IgD-negative memory B cell (primary cell): ENCODE measurements at regions not wholly inside any gene's neighbourhood (a gene's known extent, or its start where the extent isn't known, plus 50 kb on each side); places are given as distances from the start of the nearest gene placed in this dataset.

Source experiments
- H3K27ac Mint-ChIP-seq, 3 donors: one replicate each; pipeline ENCODE4 v1.8.0; 2020 to 2022; ENCODE audit warnings: mild to moderate bottlenecking in 3 of 3, mixed read lengths in 3 of 3, moderate library complexity in 1 of 3
- H3K27me3 Mint-ChIP-seq: one replicate; pipeline ENCODE4 v1.8.0; 2021; ENCODE audit warnings: mixed read lengths
- H3K36me3 Mint-ChIP-seq: one replicate; pipeline ENCODE4 v1.8.0; 2020; ENCODE audit warnings: mild to moderate bottlenecking, mixed read lengths
- H3K4me1 Mint-ChIP-seq, 3 donors: one replicate each; pipeline ENCODE4 v1.8.0; 2020 to 2022; ENCODE audit warnings: mixed read lengths in 3 of 3, mild to moderate bottlenecking in 1 of 3
- H3K4me3 Mint-ChIP-seq, 4 donors: one replicate each; pipeline ENCODE4 v1.8.0; 2020 to 2022; ENCODE audit warnings: mild to moderate bottlenecking in 4 of 4, mixed read lengths in 4 of 4, moderate library complexity in 3 of 4
- H3K9me3 Mint-ChIP-seq, 3 donors: one replicate each; pipeline ENCODE4 v1.8.0; 2020 to 2021; ENCODE audit warnings: mixed read lengths in 3 of 3, mild to moderate bottlenecking in 1 of 3

GRCh38 chr6:43981363-43981990 is 145.8 kb downstream of the MRPL14 start:
- H3K27ac Mint-ChIP-seq = no peak overlapping the region
- H3K27me3 Mint-ChIP-seq = peaks cover 11% of the 10 kb centered on the region
- no peak overlapping the region for H3K4me3 Mint-ChIP-seq
- peaks cover 0 to 11% (median 0%) of the 10 kb centered on the region in 3 donors for H3K4me1 Mint-ChIP-seq
- H3K36me3 Mint-ChIP-seq = peaks cover 1% of the 10 kb centered on the region
- H3K9me3 Mint-ChIP-seq = no peaks in the 10 kb centered on the region

DNA sequence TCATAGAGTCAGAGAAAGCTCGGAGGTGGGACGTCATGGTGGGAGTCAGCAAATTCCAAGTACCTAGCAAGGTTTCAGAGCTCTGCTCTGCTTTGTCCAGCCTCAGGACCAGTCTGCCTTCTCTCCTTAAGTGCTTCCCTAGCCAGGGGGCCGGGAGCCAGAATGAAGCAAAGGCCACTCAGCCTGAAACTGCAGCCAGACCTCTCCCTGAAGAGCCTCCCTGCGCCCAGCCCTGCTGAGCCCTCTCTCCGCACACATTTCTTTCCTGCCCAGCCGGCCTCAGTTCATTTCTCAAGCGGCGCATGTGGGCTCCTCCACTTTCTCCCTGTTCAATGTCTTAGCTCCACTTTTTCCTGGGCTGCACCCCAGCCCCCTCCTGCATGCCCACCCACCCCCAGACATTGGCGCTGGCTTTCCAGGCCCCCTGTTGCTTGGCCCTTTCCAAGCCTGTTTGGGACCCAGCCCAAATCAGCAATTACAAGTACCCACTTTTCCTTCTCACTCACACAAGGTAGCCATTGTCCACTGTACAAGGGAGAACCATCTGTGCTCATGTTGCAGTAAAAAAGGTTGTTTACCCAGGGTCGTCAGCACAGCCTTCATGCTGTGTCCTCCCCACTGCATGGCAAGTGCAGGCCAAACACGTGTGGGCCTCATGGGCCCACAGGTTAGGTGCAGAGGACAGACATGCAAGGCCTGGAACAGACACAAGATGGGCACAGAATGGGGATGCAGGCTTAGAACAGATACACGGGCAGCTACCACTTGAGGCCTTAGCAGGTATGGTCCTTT is 147.1 kb downstream of the MRPL14 start:
- no peak overlapping the region for H3K4me3 Mint-ChIP-seq
- H3K9me3 Mint-ChIP-seq = peaks cover 2 to 7% (median 7%) of the 10 kb centered on the region in 3 donors
- peaks cover 0 to 11% (median 0%) of the 10 kb centered on the region in 3 donors for H3K4me1 Mint-ChIP-seq
- H3K27ac Mint-ChIP-seq = no peak overlapping the region
- peaks cover 1% of the 10 kb centered on the region for H3K36me3 Mint-ChIP-seq
- H3K27me3 Mint-ChIP-seq = peaks cover 20% of the 10 kb centered on the region

GRCh38 chr6:43979525-43979924 is 147.7 kb downstream of the MRPL14 start:
- Mint-ChIP-seq H3K27ac (no peak overlapping the region), H3K9me3 (peaks cover 2 to 7% (median 7%) of the 10 kb centered on the region in 3 donors), H3K4me3 (no peak overlapping the region), H3K4me1 (peaks cover 0 to 11% (median 0%) of the 10 kb centered on the region in 3 donors), H3K36me3 (peaks cover 1% of the 10 kb centered on the region), H3K27me3 (peaks cover 21% of the 10 kb centered on the region)

- peaks cover 21% of the 10 kb centered on the region for H3K27me3 Mint-ChIP-seq
- H3K4me3 Mint-ChIP-seq = no peak overlapping the region
- H3K4me1 Mint-ChIP-seq = peaks cover 0 to 11% (median 0%) of the 10 kb centered on the region in 3 donors
- no peak overlapping the region for H3K27ac Mint-ChIP-seq
- peaks cover 2 to 7% (median 7%) of the 10 kb centered on the region in 3 donors for H3K9me3 Mint-ChIP-seq
- peaks cover 1% of the 10 kb centered on the region for H3K36me3 Mint-ChIP-seq
Measured at GRCh38 chr6:43978473-43979346, 148.5 kb downstream of the MRPL14 start.

DNA sequence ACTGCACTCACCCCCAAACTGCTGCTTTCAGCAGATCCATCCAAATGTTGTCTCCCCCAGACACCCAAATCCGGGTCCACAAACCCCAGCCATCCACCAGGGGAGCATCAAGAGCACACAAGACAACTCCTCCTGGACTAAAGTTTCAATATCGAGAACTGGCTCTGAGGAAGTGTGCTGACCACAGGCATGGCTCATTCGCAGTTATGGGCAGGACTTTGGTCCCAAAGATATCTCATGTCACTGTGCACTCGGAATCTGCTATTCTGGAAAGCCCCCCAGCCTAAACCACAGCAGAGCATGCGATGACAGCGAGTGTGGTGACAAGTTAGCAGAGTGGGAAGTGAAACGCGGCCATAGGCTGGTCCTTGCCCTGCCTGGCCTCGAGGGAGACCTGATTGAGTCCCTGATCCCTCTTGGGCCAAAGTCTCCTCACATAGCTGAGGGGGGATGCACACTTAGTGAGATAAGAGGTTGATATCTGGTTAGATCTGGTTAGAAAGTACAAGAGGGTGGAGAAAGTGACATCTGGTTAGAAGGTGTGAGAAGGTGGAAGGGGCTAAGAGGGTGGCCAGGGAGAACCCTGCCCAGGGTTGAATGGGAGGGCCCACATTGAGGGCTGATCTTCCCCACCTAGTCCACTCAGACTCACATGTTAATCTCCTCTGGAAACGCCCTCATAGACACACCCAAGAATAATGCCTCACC is 149.7 kb downstream of the MRPL14 start:
- peaks cover 21% of the 10 kb centered on the region for H3K27me3 Mint-ChIP-seq
- H3K4me3 Mint-ChIP-seq = peak overlapping the region in 1 of 4 donors; percentile 19
- H3K4me1 Mint-ChIP-seq = peaks cover 0 to 11% (median 0%) of the 10 kb centered on the region in 3 donors
- peaks cover 1% of the 10 kb centered on the region for H3K36me3 Mint-ChIP-seq
- H3K9me3 Mint-ChIP-seq = peaks cover 2 to 7% (median 7%) of the 10 kb centered on the region in 3 donors
- H3K27ac Mint-ChIP-seq = no peak overlapping the region

DNA sequence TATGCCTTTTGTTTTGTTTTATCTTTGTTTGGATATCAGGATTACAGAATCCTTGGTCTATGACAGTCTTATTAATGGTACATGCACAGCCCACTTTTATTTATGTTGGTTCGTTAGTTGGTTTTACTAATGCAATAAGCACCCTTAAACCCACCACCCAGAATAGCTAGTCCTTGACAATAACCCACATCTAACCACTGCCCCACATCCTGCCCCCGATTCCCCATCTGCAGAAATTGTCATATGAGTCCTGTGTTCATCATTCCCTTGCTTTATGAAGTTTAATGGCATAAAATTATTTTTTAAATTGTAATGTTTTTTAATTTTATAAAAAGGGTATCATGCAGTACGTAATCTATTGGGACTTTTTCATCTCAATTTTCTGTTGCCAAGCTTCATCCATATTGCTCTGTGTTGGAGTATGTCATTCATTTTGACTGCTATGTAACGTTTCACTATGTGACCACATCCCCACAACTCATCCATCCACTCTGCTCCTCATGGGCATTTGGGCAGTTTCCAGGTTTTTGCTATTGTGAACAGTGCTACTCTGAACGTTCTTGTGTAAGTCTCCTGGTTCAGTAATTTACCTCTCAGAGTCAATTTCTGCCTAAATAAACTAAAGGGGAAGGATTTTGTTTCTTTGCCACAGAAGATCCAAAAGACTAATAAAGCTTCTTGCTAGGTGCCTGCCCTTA is 150.4 kb downstream of the MRPL14 start:
- H3K4me3 Mint-ChIP-seq = no peak overlapping the region
- H3K27ac Mint-ChIP-seq = no peak overlapping the region
- peaks cover 2 to 7% (median 7%) of the 10 kb centered on the region in 3 donors for H3K9me3 Mint-ChIP-seq
- peaks cover 0 to 11% (median 0%) of the 10 kb centered on the region in 3 donors for H3K4me1 Mint-ChIP-seq
- H3K36me3 Mint-ChIP-seq = peaks cover 1% of the 10 kb centered on the region
- peaks cover 22% of the 10 kb centered on the region for H3K27me3 Mint-ChIP-seq

DNA sequence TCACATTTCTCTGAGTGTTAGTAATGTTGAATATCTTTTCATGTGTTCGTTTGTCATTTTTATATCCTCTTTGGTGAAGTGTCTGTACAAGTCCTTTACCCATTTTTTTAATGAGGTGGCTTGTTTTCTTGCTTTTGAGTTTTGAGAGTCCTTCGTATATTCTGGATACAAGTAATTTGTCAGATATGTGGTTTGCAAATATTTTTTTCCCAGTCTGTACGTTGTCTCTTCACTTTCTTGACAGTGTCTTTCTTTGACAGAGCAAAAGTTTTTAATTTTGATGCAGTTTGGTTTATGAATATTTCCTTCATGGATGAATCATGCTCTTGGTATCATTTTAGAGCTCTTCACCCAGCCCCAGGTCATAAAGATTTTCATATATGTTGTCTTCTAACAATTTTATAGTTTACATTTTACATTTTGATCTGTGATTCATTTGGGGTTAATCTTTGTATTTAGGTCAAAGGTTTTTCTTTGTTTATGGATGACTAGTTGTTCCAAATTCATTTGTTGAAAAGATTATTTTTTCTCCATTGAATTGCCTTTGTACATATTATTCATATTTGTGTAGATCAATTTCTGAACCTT is 152.5 kb downstream of the MRPL14 start:
- Mint-ChIP-seq H3K4me1 (peaks cover 0 to 11% (median 0%) of the 10 kb centered on the region in 3 donors), H3K9me3 (peaks cover 2 to 7% (median 7%) of the 10 kb centered on the region in 3 donors), H3K27ac (no peak overlapping the region), H3K36me3 (no peaks in the 10 kb centered on the region), H3K4me3 (no peak overlapping the region), H3K27me3 (peaks cover 23% of the 10 kb centered on the region)

DNA sequence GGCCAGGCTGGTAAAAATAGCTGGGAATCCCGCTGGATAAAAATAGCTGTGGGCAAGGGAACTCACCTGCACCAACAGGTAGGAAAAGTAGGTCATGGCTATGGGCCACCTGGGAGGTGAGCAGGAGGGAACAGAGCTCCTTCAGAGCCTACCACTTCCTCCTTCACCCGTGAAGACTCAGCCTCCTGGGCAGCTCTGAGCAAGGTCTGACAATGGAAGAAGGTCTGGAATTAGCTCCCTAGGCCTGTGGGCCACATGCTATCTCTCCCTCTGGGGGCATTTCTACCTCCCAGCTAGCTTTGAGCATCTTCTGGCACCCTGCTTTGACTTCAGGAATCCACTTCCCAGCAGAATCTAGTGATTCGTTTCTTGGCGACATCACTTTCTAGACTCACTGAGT is 153.9 kb downstream of the MRPL14 start:
- Mint-ChIP-seq H3K27me3 (peaks cover 26% of the 10 kb centered on the region), H3K36me3 (no peaks in the 10 kb centered on the region), H3K9me3 (peaks cover 2 to 7% (median 7%) of the 10 kb centered on the region in 3 donors), H3K4me3 (no peak overlapping the region), H3K4me1 (peaks cover 0 to 10% (median 0%) of the 10 kb centered on the region in 3 donors), H3K27ac (no peak overlapping the region)

DNA sequence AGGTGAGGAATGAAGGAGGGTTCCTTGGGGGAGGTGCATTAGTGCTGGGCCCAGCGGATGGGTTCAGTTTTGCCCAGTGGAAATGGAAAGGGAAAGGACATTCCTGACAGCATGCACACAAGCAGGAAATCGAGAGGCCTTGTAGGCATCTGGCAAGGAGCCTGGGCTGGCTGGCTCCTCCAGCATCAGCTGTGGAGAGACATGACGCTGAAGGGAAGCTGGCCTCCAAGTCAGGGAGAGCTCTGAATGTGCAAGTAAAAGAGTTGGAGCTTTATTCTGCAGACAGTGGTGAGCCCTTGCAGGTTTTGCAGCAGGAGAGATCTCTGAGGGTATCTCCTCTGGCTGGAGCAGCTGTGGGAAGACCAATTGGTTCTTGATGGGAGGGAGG is 154.3 kb downstream of the MRPL14 start:
- H3K27ac Mint-ChIP-seq = no peak overlapping the region
- peaks cover 2 to 7% (median 7%) of the 10 kb centered on the region in 3 donors for H3K9me3 Mint-ChIP-seq
- H3K4me3 Mint-ChIP-seq = no peak overlapping the region
- H3K36me3 Mint-ChIP-seq = no peaks in the 10 kb centered on the region
- peaks cover 0 to 9% (median 0%) of the 10 kb centered on the region in 3 donors for H3K4me1 Mint-ChIP-seq
- peaks cover 25% of the 10 kb centered on the region for H3K27me3 Mint-ChIP-seq

DNA sequence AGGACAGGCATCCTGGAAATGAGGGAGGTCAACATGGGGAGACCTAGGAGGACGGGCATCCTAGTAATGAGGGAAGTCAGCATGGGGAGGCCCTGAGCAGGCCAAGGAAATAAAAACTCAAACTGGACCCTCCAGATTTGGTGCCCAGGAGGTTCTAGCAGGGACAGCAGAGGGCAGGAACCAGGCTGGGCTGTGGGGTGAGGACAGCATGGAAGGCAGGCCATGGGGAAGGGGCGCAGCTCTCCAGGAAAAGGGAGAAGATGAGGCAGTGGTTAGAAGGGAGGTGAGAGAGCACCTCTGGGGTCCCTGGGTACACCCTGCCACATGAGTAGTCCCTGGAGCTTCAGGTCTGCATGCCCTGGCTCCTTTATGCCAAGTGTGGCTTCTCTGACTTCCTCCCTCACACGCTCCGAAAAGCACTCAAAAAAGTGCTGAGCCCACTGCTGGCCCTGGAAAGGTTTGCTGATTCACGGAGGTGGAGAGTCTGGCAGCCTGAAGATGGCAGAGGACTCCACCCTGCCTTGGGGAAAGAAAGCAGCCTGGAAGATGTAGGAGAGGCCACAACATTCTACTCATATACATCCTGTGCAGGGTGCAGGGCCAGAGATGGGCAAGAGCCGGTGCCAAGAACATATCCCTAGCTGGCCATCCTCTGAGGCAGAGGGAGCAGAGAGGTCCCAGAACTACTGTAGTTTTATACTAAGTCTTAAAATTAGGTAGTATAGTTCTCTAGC is 154.9 kb downstream of the MRPL14 start:
- Mint-ChIP-seq H3K27me3 (peaks cover 20% of the 10 kb centered on the region), H3K4me1 (peaks cover 0 to 3% (median 0%) of the 10 kb centered on the region in 3 donors), H3K27ac (no peak overlapping the region), H3K36me3 (no peaks in the 10 kb centered on the region), H3K9me3 (peaks cover 2 to 7% (median 7%) of the 10 kb centered on the region in 3 donors), H3K4me3 (no peak overlapping the region)

DNA sequence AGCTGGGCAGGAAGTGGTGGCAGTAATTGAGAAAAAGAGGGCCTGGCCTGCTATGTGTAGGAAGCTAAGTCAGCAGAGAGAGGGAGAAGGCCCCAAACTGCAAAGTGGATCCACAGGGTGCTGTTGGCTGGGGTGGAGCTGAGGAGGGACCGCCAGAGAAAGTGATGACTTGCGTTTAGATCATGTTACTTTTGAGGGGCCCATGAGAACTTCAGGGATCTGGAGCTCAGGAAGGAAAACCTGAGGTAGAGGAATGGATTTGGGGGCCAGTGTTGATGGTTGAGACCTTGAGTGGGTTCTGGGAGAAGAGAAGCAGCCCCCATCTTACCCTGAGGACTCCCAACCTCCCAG is 155.5 kb downstream of the MRPL14 start:
- H3K27me3 Mint-ChIP-seq = peaks cover 19% of the 10 kb centered on the region
- no peak overlapping the region for H3K4me3 Mint-ChIP-seq
- no peak overlapping the region for H3K27ac Mint-ChIP-seq
- H3K9me3 Mint-ChIP-seq = peaks cover 2 to 7% (median 7%) of the 10 kb centered on the region in 3 donors
- no peaks in the 10 kb centered on the region for H3K36me3 Mint-ChIP-seq
- H3K4me1 Mint-ChIP-seq = no peaks in the 10 kb centered on the region

DNA sequence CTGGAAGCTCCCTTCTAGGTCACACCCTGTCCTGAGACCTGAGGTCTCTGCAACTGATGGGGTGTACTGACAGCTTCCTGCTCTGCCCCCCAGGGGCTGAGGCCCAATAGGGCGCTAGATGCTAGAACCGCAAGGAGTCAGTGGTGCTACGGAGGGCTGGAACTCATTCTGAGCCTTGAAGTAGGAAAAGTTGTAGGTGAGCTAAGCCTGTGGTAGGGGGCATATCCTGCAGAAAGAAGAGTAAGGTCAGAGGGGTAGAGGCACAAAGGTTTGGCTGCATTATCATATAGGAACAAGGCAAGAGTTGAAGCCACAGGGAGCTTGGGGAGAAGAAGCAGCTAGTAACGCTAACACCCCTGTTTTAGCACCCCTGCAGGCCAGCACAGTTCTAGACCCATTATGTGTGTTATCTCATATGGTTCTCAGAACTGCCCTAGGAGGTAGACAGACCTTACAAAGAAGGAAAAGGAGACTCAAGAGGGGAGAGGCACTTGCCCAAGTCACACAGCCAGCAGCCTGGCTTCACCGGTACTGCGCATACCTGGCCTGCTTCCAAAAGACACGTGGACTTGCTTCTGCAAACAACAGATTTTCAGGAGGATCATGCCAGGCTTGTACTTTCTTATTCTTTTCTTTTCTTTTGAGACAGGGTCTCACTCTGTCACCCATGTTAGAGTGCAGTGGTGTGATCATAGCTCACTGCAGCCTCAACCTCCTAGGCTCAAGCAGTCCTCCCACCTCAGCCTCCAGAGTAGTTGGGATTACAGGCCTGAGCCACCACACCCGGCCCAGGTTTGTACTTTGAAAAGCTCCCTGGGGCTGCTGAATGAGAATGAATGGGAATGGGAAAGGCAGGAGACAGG is 156.1 kb downstream of the MRPL14 start:
- Mint-ChIP-seq H3K36me3 (no peaks in the 10 kb centered on the region), H3K9me3 (peaks cover 2 to 7% (median 7%) of the 10 kb centered on the region in 3 donors), H3K4me3 (no peak overlapping the region), H3K27me3 (peaks cover 14% of the 10 kb centered on the region), H3K27ac (no peak overlapping the region), H3K4me1 (no peaks in the 10 kb centered on the region)
